ENCODE measurements at regions not wholly inside any gene's neighbourhood (a gene's known extent, or its start where the extent isn't known, plus 50 kb on each side); places are given as distances from the start of the nearest gene placed in this dataset.

DNA sequence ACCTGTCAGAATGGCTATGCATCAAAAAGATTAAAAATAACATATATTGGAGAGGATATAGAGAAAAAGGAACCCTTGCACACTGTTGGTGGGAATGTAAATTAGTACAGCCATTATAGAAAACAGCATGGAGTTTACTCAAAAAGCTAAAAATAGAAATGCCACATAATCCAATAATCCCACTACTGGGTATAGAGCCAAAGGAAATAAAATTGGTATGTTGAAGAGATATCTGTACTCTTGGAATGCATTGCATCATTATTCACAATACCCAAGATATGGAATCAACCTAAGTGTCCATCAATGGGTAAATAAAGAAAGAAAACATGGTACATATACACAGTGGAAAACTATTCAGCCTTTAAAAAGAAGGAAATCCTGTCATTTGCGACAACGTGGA lies 77.2 kb downstream of the C1D start:
- DNase-seq: no peak

DNA sequence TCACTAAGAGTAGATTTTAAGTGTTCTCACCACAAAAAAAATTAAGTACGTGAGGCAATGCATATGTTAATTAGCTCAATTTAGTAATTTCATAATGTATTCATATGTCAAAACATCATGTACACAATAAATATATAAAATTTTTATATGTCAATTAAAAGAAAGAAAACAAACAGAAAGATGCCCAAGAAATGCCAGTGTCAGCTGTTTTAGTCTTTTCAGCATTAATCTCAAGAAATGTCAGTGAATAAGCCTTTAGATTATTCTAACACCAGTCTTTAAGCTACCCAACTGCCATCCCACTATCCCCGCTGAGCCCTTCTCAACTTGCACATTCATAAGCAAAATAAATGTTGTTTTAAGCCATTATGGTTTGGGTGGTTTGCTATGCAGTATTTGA lies 76.5 kb downstream of the C1D start:
- DNase-seq: no peak

Data from inflammatory macrophage (primary cell).